ENCODE measurements at regions not wholly inside any gene's neighbourhood (a gene's known extent, or its start where the extent isn't known, plus 50 kb on each side); places are given as distances from the start of the nearest gene placed in this dataset.

DNA sequence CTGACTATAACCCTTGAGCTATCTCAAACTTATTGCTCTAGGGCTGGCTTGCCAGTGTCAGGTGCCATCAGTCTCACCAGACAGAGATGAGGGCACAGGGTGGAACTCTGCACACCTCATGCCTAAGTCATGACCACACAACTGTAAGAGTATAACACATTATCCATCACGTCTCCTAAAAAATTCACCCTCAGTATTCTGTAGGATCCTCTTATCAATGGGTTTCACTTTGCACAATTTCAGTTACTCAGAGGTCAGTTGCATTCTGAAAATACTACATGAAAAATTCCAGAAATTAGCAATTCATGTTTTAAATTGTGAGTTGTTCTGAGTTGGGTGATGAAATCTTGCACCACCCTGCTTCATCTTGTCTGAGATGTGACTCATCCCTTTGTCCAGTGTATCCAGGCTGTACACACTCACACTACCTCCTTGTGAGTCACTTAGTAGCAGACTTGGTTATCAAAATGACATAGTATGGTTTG, 690.9 kb upstream of the CDH18 start:
- WGBS, 2 donors (ENCODE audit: low coverage in 1 of 2) = 58 to 71% methylated on average over 1 of the region's 1 CpG
- no peaks in the 10 kb centered on the region for H3K36me3 ChIP-seq
- no peaks in the 10 kb centered on the region for H3K27me3 ChIP-seq
- intact Hi-C loops (cut with DNase I; ENCODE audit: low total_unique reads) = no loop called here
- H3K9me3 ChIP-seq = no peaks in the 10 kb centered on the region
- DNase-seq = no peak
- H3K4me3 ChIP-seq = no peak overlapping the region
- no peak overlapping the region for H3K27ac ChIP-seq
- H3K4me1 ChIP-seq = no peaks in the 10 kb centered on the region
- in situ Hi-C loops (cut with MboI; ENCODE audit: low pct_ligation_motif_present in 1 of 4, low pct_unique_long_range_greater_than_20kb in 1 of 4, low sequenced_read_pairs in 3 of 4) = no loop called here
- TF ChIP-seq, protein P1, sequence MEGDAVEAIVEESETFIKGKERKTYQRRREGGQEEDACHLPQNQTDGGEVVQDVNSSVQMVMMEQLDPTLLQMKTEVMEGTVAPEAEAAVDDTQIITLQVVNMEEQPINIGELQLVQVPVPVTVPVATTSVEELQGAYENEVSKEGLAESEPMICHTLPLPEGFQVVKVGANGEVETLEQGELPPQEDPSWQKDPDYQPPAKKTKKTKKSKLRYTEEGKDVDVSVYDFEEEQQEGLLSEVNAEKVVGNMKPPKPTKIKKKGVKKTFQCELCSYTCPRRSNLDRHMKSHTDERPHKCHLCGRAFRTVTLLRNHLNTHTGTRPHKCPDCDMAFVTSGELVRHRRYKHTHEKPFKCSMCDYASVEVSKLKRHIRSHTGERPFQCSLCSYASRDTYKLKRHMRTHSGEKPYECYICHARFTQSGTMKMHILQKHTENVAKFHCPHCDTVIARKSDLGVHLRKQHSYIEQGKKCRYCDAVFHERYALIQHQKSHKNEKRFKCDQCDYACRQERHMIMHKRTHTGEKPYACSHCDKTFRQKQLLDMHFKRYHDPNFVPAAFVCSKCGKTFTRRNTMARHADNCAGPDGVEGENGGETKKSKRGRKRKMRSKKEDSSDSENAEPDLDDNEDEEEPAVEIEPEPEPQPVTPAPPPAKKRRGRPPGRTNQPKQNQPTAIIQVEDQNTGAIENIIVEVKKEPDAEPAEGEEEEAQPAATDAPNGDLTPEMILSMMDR (IDR thresholded peaks at IDR 0.05) = no peak
- TF ChIP-seq EP300 (IDR thresholded peaks at IDR 0.05; ENCODE audit: low read depth) = no peak
- TF ChIP-seq POLR2AphosphoS5 (IDR thresholded peaks at IDR 0.05) = no peak
- TF ChIP-seq POLR2A (IDR thresholded peaks at IDR 0.05) = no peak

DNA sequence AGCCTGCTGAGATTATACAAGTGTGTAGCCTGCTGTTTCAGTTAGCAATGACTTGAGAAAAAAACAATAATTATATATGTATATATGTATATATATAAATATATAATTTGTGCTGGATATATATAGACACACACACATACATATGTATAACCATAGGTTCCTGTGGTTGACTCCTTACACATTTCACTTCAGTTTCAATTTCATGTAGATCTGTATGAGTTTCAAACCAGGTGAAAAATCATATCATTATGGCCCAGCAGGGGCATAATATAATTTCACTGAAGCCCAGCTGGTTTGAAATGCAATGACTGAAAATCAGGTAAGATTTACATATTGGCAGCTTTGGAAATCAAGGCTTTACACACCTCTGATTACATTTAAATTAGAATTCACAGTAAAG, 690.4 kb upstream of the CDH18 start:
- H3K36me3 ChIP-seq = no peaks in the 10 kb centered on the region
- no peaks in the 10 kb centered on the region for H3K9me3 ChIP-seq
- in situ Hi-C loops (cut with MboI; ENCODE audit: low pct_ligation_motif_present in 1 of 4, low pct_unique_long_range_greater_than_20kb in 1 of 4, low sequenced_read_pairs in 3 of 4) = no loop called here
- no peak overlapping the region for H3K4me3 ChIP-seq
- no peak for DNase-seq
- no peak overlapping the region for H3K27ac ChIP-seq
- TF ChIP-seq POLR2A (IDR thresholded peaks at IDR 0.05) (no peak), EP300 (IDR thresholded peaks at IDR 0.05; ENCODE audit: low read depth) (no peak), POLR2AphosphoS5 (IDR thresholded peaks at IDR 0.05) (no peak)
- TF ChIP-seq, protein P1 (IDR thresholded peaks at IDR 0.05) = no peak
- H3K27me3 ChIP-seq = no peaks in the 10 kb centered on the region
- H3K4me1 ChIP-seq = no peaks in the 10 kb centered on the region
- intact Hi-C loops (cut with DNase I; ENCODE audit: low total_unique reads) = no loop called here

DNA sequence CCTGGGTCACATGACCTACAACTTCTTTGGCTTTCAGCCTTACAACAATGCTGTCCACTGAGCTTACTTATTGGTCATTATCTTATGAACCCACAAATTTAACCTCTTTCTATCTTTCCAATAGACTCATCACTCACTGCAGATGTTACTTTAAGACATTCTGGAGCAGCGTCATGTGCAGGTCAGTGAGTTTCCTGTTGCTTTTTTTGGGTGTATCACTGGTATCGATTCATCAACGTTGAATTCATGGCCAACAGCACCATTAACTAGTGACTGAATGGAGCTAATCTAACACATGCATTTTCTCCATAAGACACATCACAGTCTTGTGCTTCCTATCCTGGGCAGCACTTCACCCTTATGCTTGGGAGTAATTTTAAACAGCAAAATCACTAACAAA, 672.6 kb upstream of the CDH18 start:
- in situ Hi-C loops (cut with MboI; ENCODE audit: low pct_ligation_motif_present in 1 of 4, low pct_unique_long_range_greater_than_20kb in 1 of 4, low sequenced_read_pairs in 3 of 4) = no loop called here
- no peak for DNase-seq
- Histone ChIP-seq H3K36me3 (no peaks in the 10 kb centered on the region), H3K27ac (no peak overlapping the region), H3K9me3 (no peaks in the 10 kb centered on the region), H3K4me1 (no peaks in the 10 kb centered on the region), H3K4me3 (no peak overlapping the region), H3K27me3 (no peaks in the 10 kb centered on the region)
- TF ChIP-seq POLR2AphosphoS5 (IDR thresholded peaks at IDR 0.05) (no peak), POLR2A (IDR thresholded peaks at IDR 0.05) (no peak), EP300 (IDR thresholded peaks at IDR 0.05; ENCODE audit: low read depth) (no peak)
- TF ChIP-seq, protein P1 (IDR thresholded peaks at IDR 0.05) = no peak
- 80% methylated on average over 3 of the region's 3 CpGs; no CpG with 5 or more reads in 1 of the 2 donors for whole genome bisulfite sequencing, 2 donors (ENCODE audit: low coverage in 1 of 2)
- intact Hi-C loops (cut with DNase I; ENCODE audit: low total_unique reads) = no loop called here

DNA sequence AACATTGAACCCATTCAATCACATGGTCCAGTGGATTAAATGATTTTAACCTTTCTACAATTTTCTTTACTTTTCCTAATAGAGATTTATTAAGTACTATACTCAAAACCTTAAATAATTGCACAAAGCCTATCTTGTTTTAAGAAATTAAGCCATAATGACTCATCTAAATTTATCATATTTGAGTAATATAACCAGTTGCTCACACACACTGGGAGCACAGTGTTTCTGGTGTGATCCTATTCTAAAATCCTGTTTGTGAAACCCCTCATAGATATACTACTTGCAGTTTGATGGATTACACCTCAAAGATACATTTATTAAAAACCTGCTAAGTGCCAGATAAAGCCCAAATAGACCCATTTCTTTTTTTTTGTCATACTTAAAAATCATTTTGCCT, 668.3 kb upstream of the CDH18 start:
- intact Hi-C loops (cut with DNase I; ENCODE audit: low total_unique reads) = no loop called here
- in situ Hi-C loops (cut with MboI; ENCODE audit: low pct_ligation_motif_present in 1 of 4, low pct_unique_long_range_greater_than_20kb in 1 of 4, low sequenced_read_pairs in 3 of 4) = no loop called here

More for the DNA sequence above, 668.3 kb upstream of the CDH18 start:
- Histone ChIP-seq H3K9me3 (no peaks in the 10 kb centered on the region), H3K36me3 (no peaks in the 10 kb centered on the region), H3K4me3 (no peak overlapping the region), H3K27ac (no peak overlapping the region), H3K27me3 (no peaks in the 10 kb centered on the region), H3K4me1 (no peaks in the 10 kb centered on the region)
- TF ChIP-seq, protein P1 (IDR thresholded peaks at IDR 0.05) = no peak
- TF ChIP-seq EP300 (IDR thresholded peaks at IDR 0.05; ENCODE audit: low read depth) (no peak), POLR2A (IDR thresholded peaks at IDR 0.05) (no peak), POLR2AphosphoS5 (IDR thresholded peaks at IDR 0.05) (no peak)
- no peak for DNase-seq

Data from transverse colon (tissue), 4 donors.